Endothelial cell of umbilical vein (primary cell): ENCODE measurements at regions not wholly inside any gene's neighbourhood (a gene's known extent, or its start where the extent isn't known, plus 50 kb on each side); places are given as distances from the start of the nearest gene placed in this dataset.

ENCODE experiments used
- BruUV-seq: library from RNA; stranded (reverse); fragments of 400-500 nt; replicated peaks from 2 replicates; lab custom pipeline; 2021; lab: Mats Ljungman, UMichigan
- CTCF ChIA-PET: fragments of 300-600, 350-600 bp; sonication (Branson Sonifier 250); formaldehyde crosslinking; loops from one replicate; lab custom pipeline; 2021; ENCODE audit warnings: antibody characterized with exemption, inconsistent platforms; lab: Charles Lee
- POLR2A ChIA-PET: fragments of 300-600, 350-600 bp; sonication (Branson Sonifier 250); formaldehyde crosslinking; loops from one replicate; lab custom pipeline; 2021; ENCODE audit warnings: antibody characterized with exemption, inconsistent platforms; lab: Charles Lee
- DNase-seq: peaks from one replicate; pipeline ENCODE4 v3.0.0-alpha.2; 2011; ENCODE audit warnings: low read depth, low spot score
- FAIRE-seq: peaks from 2 replicates; lab custom pipeline; 2011; peaks lifted over from hg19 to GRCh38; lab: Jason Lieb, UNC
- H2AFZ ChIP-seq: 2 replicates; pipeline ENCODE4 v1.6.0; 2012; ENCODE audit warnings: low read depth, low read length, control low read depth, inconsistent platforms
- H3K27ac ChIP-seq: 2 replicates; pipeline ENCODE4 v1.5.1; 2011; ENCODE audit warnings: low read depth, mild to moderate bottlenecking, control low read depth, low read length, moderate library complexity; ENCODE audit not compliant: insufficient read depth
- H3K27me3 ChIP-seq, 2 experiments: 2 replicates each; pipeline versions ENCODE4 v1.6.0 to v1.6.1; 2011; ENCODE audit warnings: low read length in 2 of 2, mixed read lengths in 1 of 2; ENCODE audit not compliant: control insufficient read depth in 2 of 2, insufficient read depth in 2 of 2
- H3K36me3 ChIP-seq, 2 experiments: 2 replicates in 1 of 2; 3 replicates in 1 of 2; pipeline ENCODE4 v1.5.1; 2011; ENCODE audit warnings: low read length in 2 of 2, mild to moderate bottlenecking in 1 of 2, moderate library complexity in 1 of 2; ENCODE audit not compliant: control insufficient read depth in 2 of 2, insufficient read depth in 2 of 2; ENCODE audit errors: extremely low read depth in 1 of 2
- H3K4me1 ChIP-seq: 3 replicates; pipeline ENCODE4 v1.5.1; 2011; ENCODE audit warnings: mild to moderate bottlenecking, low read length; ENCODE audit not compliant: control insufficient read depth, insufficient read depth; ENCODE audit errors: extremely low read depth
- H3K4me2 ChIP-seq: 2 replicates; pipeline ENCODE4 v1.6.1; 2011; ENCODE audit warnings: low read length, control low read depth, mixed read lengths; ENCODE audit not compliant: insufficient read depth
- H3K4me3 ChIP-seq, 3 experiments: fragments of 200-600 bp in 1 of 3; sonication (generic), shearing (Covaris generic) in 1 of 3; replicated peaks in 1 of 3; 2 replicates each; pipeline ENCODE4 v1.5.1; 2011 to 2016; ENCODE audit warnings: control low read depth in 3 of 3, low read length in 3 of 3, mild to moderate bottlenecking in 2 of 3, inconsistent platforms in 1 of 3, low read depth in 1 of 3, moderate library complexity in 1 of 3; ENCODE audit not compliant: insufficient read depth in 1 of 3
- H3K79me2 ChIP-seq: 2 replicates; pipeline ENCODE4 v1.6.0; 2012; ENCODE audit warnings: low read length, inconsistent platforms; ENCODE audit not compliant: control insufficient read depth, insufficient read depth
- H3K9ac ChIP-seq: replicated peaks from 2 replicates; pipeline ENCODE3; 2011; ENCODE audit warnings: low read length, control low read depth; ENCODE audit not compliant: insufficient read depth; ENCODE audit errors: extremely low read depth
- H3K9me1 ChIP-seq: replicated peaks from 3 replicates; pipeline ENCODE4 v1.6.0; 2011; ENCODE audit warnings: mild to moderate bottlenecking, low read length; ENCODE audit not compliant: control insufficient read depth, insufficient read depth; ENCODE audit errors: extremely low read depth
- H3K9me3 ChIP-seq: replicated peaks from 2 replicates; pipeline ENCODE4 v1.5.1; 2012; ENCODE audit warnings: low read length, inconsistent platforms; ENCODE audit not compliant: control insufficient read depth, insufficient read depth
- H4K20me1 ChIP-seq: replicated peaks from 2 replicates; pipeline ENCODE3; 2011; ENCODE audit warnings: mild to moderate bottlenecking, low read length; ENCODE audit not compliant: control insufficient read depth, insufficient read depth; ENCODE audit errors: extremely low read depth
- GATA2 ChIP-seq: IDR thresholded peaks from 2 replicates; pipeline ENCODE4 v1.7.0; 2011; ENCODE audit warnings: low read depth, mild to moderate bottlenecking, moderate library complexity, mixed read lengths, low read length; ENCODE audit not compliant: insufficient read length, insufficient read depth
- JUN ChIP-seq: IDR thresholded peaks from 2 replicates; pipeline ENCODE4 v1.6.1; 2011; ENCODE audit warnings: borderline replicate concordance, low read depth; ENCODE audit not compliant: insufficient read length, insufficient read depth
- MYC ChIP-seq: IDR thresholded peaks from one replicate; pipeline ENCODE4 v1.6.1; 2011; ENCODE audit warnings: mild to moderate bottlenecking, low read depth, low read length
- POLR2A ChIP-seq: IDR thresholded peaks from 2 replicates; pipeline ENCODE4 v1.6.1; 2012; ENCODE audit warnings: low read depth, mild to moderate bottlenecking, control low read depth, low read length
- POLR2AphosphoS5 ChIP-seq: IDR thresholded peaks from 2 replicates; pipeline ENCODE4 v1.6.1; 2012; ENCODE audit warnings: low read depth, mild to moderate bottlenecking, control low read depth, low read length, moderate library complexity; ENCODE audit not compliant: insufficient read depth
- dilution Hi-C: fragments of 300-500 bp; cut with MboI; formaldehyde crosslinking; loops from one replicate; pipeline ENCODE4 v1.15.0; 2019; ENCODE audit warnings: low sequenced_read_pairs; ENCODE audit not compliant: extremely low pct_ligation_motif_present
- intact Hi-C: fragments of 100-400 bp; cut with micrococcal nuclease; formaldehyde crosslinking; loops from one replicate; pipeline ENCODE4 v1.10.0; 2022
- TF ChIP-seq, protein P1 (sequence below), 2 donors: IDR thresholded peaks; 1 replicate in 1 of 2; 2 replicates in 1 of 2; pipeline ENCODE4 v1.5.1; 2011; ENCODE audit warnings: low read length in 2 of 2, mild to moderate bottlenecking in 2 of 2, moderate library complexity in 2 of 2, control low read depth in 1 of 2, inconsistent platforms in 1 of 2, low read depth in 1 of 2; ENCODE audit not compliant: insufficient read depth in 1 of 2; ENCODE audit errors: extremely low read depth in 1 of 2
- TF ChIP-seq, protein P2 (sequence below): IDR thresholded peaks from 2 replicates; pipeline ENCODE4 v1.6.1; 2011; ENCODE audit not compliant: insufficient read depth, insufficient read length

DNA sequence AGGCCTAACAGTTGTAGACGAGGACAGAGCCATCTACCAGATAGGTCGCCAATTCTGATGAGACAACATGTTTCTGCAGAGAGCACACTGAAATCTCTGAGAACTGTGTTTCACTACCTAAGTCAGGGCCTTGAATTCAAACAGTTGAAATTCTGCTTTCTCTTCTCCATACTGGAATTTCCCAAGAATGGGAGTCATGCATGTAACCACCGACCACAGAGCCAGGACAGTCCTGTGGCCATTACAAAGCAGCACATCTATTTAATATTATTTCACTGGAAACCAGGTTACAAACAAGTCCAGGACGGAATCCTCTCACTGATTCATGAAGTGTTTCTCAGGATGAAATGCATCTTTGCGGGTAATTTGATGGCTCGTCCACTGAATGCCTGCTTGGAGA lies 62.0 kb upstream of the ST8SIA6 start:
- FAIRE-seq: no peak
- TF ChIP-seq, protein P1, sequence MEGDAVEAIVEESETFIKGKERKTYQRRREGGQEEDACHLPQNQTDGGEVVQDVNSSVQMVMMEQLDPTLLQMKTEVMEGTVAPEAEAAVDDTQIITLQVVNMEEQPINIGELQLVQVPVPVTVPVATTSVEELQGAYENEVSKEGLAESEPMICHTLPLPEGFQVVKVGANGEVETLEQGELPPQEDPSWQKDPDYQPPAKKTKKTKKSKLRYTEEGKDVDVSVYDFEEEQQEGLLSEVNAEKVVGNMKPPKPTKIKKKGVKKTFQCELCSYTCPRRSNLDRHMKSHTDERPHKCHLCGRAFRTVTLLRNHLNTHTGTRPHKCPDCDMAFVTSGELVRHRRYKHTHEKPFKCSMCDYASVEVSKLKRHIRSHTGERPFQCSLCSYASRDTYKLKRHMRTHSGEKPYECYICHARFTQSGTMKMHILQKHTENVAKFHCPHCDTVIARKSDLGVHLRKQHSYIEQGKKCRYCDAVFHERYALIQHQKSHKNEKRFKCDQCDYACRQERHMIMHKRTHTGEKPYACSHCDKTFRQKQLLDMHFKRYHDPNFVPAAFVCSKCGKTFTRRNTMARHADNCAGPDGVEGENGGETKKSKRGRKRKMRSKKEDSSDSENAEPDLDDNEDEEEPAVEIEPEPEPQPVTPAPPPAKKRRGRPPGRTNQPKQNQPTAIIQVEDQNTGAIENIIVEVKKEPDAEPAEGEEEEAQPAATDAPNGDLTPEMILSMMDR (IDR thresholded peaks at IDR 0.05; ENCODE audit: extremely low read depth in 1 of 2, insufficient read depth in 1 of 2, low read depth in 1 of 2, low read length in 2 of 2): no peak
- TF ChIP-seq JUN: no peak
- no peak for TF ChIP-seq POLR2A
- TF ChIP-seq, protein P2, sequence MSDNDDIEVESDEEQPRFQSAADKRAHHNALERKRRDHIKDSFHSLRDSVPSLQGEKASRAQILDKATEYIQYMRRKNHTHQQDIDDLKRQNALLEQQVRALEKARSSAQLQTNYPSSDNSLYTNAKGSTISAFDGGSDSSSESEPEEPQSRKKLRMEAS: no peak
- TF ChIP-seq GATA2: no peak
- TF ChIP-seq POLR2AphosphoS5: no peak
- TF ChIP-seq MYC: no peak
- Histone ChIP-seq H3K27ac (no peak overlapping the region), H3K27me3 (no peaks in the 10 kb centered on the region), H4K20me1 (no peaks in the 10 kb centered on the region), H3K4me3 (no peak overlapping the region), H3K36me3 (no peaks in the 10 kb centered on the region), H2AFZ (no peak overlapping the region), H3K4me2 (no peak overlapping the region), H3K9ac (no peak overlapping the region), H3K79me2 (no peaks in the 10 kb centered on the region), H3K4me1 (peaks cover 22% of the 10 kb centered on the region), H3K9me3 (no peaks in the 10 kb centered on the region), H3K9me1 (no peaks in the 10 kb centered on the region)
- no TSS peak for BruUV-seq
- ChIA-PET CTCF (interaction anchor here (0.9 kb wide), 1 partner anchor 10 kb away, joined by 4 read pairs; no protein-coding TSS in a partner anchor), POLR2A (no interaction called here)
- intact Hi-C loops (no loop called here), dilution Hi-C loops (no loop called here)
- DNase-seq: no peak
